Upper lobe of right lung (tissue), 1 donor: ENCODE measurements at regions not wholly inside any gene's neighbourhood (a gene's known extent, or its start where the extent isn't known, plus 50 kb on each side); places are given as distances from the start of the nearest gene placed in this dataset.
"Not testable (repeated sequence)": the region's sequence is repeated elsewhere in the genome, so short reads cannot be mapped to it uniquely, and the experiment has no call there.

Source experiments
- ATAC-seq: fragments of 200-7000 bp; cut with Tn5 transposase; one replicate; pipeline ENCODE4 v1.9.1; 2020; ENCODE audit warnings: mild to moderate bottlenecking, moderate library complexity
- DNase-seq: peaks from one replicate; pipeline ENCODE4 v3.0.0-alpha.2; 2020
- H3K27ac ChIP-seq: fragments of 200-600 bp; one replicate; pipeline ENCODE4 v1.8.0; 2022
- H3K27me3 ChIP-seq: fragments of 200-600 bp; one replicate; pipeline ENCODE4 v1.8.0; 2022; ENCODE audit warnings: mild to moderate bottlenecking
- H3K36me3 ChIP-seq: fragments of 200-600 bp; one replicate; pipeline ENCODE4 v1.8.0; 2022
- H3K4me1 ChIP-seq: fragments of 200-600 bp; one replicate; pipeline ENCODE4 v1.8.0; 2022
- H3K4me3 ChIP-seq: fragments of 200-600 bp; one replicate; pipeline ENCODE4 v1.8.0; 2022; ENCODE audit warnings: mild to moderate bottlenecking
- H3K9me3 ChIP-seq: fragments of 200-600 bp; one replicate; pipeline ENCODE4 v1.8.0; 2022
- intact Hi-C: fragments of 100-400 bp; cut with DNase I; formaldehyde crosslinking; loops from one replicate; pipeline ENCODE4 v1.11.0; 2022
- TF ChIP-seq, protein P1 (sequence below): fragments of 200-600 bp; IDR thresholded peaks from one replicate; pipeline ENCODE4 v1.8.0; 2022; ENCODE audit warnings: antibody characterized with exemption
- donor health status: DM: no; HTN: yes; CAD: no; lungs with severe emphysema.

DNA sequence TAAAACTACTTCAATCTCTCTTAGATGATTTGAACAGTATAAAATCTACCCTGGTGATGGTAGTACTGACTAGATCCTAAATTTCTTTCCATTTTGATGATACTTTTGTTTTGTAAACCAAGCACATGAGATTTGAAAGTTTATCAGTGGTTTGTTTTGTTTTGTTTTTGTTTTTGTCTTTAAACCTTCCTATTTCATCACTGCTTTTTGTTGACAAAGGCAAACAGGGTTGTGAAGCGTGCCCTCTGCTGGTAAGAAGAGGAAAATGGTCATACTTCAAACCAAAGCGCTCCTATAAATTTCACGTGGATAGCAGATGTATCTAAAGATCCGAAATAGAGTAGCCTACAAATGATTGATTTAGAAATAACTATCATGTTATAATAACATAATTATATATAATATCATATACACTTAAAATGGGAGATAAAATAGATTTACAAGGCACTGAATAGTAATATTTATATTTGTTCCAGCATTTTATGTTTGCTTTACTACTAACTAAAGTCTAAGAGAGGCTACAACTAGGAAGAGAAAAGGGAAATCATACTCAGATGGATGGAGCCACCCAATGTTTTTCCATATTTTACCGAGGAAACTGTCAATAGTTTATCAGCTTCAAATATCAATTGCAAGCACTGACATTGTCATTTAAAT lies 254.0 kb upstream of the USP15 start:
- no peaks in the 10 kb centered on the region for H3K36me3 ChIP-seq
- no peaks in the 10 kb centered on the region for H3K27me3 ChIP-seq
- H3K4me3 ChIP-seq = no peak overlapping the region
- TF ChIP-seq, protein P1, sequence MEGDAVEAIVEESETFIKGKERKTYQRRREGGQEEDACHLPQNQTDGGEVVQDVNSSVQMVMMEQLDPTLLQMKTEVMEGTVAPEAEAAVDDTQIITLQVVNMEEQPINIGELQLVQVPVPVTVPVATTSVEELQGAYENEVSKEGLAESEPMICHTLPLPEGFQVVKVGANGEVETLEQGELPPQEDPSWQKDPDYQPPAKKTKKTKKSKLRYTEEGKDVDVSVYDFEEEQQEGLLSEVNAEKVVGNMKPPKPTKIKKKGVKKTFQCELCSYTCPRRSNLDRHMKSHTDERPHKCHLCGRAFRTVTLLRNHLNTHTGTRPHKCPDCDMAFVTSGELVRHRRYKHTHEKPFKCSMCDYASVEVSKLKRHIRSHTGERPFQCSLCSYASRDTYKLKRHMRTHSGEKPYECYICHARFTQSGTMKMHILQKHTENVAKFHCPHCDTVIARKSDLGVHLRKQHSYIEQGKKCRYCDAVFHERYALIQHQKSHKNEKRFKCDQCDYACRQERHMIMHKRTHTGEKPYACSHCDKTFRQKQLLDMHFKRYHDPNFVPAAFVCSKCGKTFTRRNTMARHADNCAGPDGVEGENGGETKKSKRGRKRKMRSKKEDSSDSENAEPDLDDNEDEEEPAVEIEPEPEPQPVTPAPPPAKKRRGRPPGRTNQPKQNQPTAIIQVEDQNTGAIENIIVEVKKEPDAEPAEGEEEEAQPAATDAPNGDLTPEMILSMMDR = peak; percentile 68
- H3K9me3 ChIP-seq = no peaks in the 10 kb centered on the region
- H3K4me1 ChIP-seq = no peaks in the 10 kb centered on the region
- ATAC-seq = peak; percentile 64
- intact Hi-C loops = no loop called here
- no peak for DNase-seq
- H3K27ac ChIP-seq = no peak overlapping the region

DNA sequence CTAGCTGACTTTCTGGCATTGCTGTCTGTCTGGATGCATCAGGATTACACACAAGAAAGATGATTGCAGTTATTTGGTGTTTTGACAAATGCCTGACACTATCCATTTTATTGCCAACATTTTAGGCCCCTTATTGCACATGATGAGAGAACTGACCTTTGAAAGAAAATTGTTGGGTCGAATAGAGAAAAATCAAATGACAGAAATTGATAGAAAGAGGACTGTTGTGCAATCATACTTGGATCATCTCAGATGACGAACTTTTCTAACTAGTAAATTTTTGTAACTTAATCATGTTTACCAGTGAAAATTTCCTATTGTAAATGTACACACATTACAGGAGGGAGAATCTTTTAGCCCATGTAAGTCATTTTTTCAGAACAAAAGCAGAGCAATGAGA lies 251.5 kb upstream of the USP15 start:
- DNase-seq = no peak
- no peak for ATAC-seq
- intact Hi-C loops = no loop called here

DNA sequence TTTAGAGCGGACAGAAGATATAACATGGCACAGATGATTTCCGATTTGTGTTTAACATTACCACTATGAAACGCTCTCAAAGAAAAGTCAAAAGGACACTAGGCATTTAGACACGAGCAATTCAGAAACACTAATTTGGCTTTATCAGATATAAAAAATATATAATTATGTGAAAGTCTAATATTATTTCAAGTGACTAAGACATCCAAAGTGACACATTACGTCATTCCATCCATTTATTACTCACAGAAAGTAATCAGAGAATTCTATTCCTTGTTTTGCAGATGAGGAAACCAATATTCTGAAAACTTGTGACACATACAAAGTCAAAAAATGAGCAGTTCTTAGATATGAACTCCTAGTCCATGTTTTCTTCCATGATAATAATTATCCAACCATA lies 250.8 kb upstream of the USP15 start:
- no peaks in the 10 kb centered on the region for H3K4me1 ChIP-seq
- intact Hi-C loops = no loop called here
- TF ChIP-seq, protein P1 = no peak

More for the DNA sequence above, 251.5 kb upstream of the USP15 start:
- Histone ChIP-seq H3K4me3 (no peak overlapping the region), H3K4me1 (no peaks in the 10 kb centered on the region), H3K36me3 (no peaks in the 10 kb centered on the region), H3K27me3 (no peaks in the 10 kb centered on the region), H3K27ac (no peak overlapping the region), H3K9me3 (no peaks in the 10 kb centered on the region)
- TF ChIP-seq, protein P1 = no peak

DNA sequence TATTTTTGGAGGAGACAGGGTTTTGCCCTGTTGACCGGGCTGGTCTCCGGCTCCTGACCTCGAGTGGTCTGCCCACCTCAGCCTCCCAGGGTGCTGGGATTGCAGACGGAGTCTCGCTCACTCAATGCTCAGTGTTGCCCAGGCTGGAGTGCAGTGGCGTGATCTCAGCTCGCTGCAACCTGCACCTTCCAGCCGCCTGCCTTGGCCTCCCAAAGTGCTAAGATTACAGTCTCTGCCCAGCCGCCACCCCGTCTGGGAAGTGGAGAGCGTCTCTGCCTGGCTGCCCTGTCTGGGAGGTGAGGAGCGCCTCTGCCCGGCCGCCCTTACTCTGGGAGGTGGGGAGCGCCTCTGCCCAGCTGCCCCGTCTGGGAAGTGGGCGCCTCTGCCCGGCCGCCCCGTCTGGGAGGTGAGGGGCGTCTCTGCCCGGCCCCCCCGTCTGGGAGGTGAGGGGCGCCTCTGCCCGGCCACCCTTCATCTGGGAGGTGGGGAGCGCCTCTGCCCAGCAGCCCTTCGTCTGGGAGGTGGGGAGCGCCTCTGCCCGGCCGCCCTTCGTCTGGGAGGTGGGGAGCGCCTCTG lies 249.8 kb upstream of the USP15 start:
- ATAC-seq, H3K27ac ChIP-seq, H3K36me3 ChIP-seq, H3K9me3 ChIP-seq, H3K27me3 ChIP-seq, DNase-seq, H3K4me3 ChIP-seq, H3K4me1 ChIP-seq, intact Hi-C loops: not testable (repeated sequence)

More for the DNA sequence above, 250.8 kb upstream of the USP15 start:
- Histone ChIP-seq H3K27me3 (no peaks in the 10 kb centered on the region), H3K4me3 (no peak overlapping the region), H3K36me3 (no peaks in the 10 kb centered on the region), H3K27ac (no peak overlapping the region), H3K9me3 (no peaks in the 10 kb centered on the region)
- ATAC-seq = no peak
- no peak for DNase-seq

DNA sequence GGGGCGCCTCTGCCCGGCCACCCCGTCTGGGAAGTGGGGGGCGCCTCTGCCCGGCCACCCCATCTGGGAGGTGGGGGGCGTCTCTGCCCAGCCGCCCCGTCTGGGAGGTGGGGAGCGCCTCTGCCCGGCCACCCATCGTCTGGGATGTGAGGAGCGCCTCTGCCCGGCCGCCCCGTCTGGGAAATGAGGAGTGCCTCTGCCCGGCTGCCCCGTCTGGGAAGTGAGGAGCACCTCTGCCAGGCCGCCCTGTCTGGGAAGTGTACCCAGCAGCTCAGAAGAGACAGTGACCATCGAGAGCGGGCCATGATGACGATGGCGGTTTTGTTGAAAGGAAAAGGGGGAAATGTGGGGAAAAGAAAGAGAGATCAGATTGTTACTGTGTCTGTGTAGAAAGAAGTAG lies 249.2 kb upstream of the USP15 start:
- H3K27me3 ChIP-seq, H3K36me3 ChIP-seq, H3K27ac ChIP-seq, H3K4me1 ChIP-seq, ATAC-seq, DNase-seq, intact Hi-C loops, H3K4me3 ChIP-seq, H3K9me3 ChIP-seq: not testable (repeated sequence)

DNA sequence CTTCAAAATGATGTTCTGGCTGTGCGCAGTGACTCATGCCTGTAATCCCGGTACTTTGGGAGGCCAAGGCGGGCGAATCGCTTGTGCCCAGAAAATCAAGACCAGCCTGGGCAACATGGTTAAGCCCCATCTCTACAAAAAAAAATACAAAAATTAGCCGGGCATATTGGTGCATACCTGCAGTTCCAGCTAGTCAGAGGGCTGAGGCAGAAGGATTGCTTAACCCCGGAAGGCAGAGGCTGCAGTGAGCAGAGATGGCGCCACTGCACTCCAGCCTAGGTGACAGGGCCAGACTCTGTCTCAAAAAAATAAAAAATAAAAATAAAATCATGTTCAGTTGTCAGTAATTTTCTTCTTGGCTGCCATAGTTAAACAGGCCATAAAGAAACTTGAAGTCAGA lies 245.9 kb upstream of the USP15 start:
- intact Hi-C loops = no loop called here
- H3K36me3 ChIP-seq = no peaks in the 10 kb centered on the region
- no peaks in the 10 kb centered on the region for H3K4me1 ChIP-seq
- no peaks in the 10 kb centered on the region for H3K27me3 ChIP-seq
- no peak for ATAC-seq
- no peak overlapping the region for H3K27ac ChIP-seq
- no peak for DNase-seq
- TF ChIP-seq, protein P1 = no peak
- H3K4me3 ChIP-seq = no peak overlapping the region
- no peaks in the 10 kb centered on the region for H3K9me3 ChIP-seq
